GM23338 (cell line): ENCODE measurements at regions not wholly inside any gene's neighbourhood (a gene's known extent, or its start where the extent isn't known, plus 50 kb on each side); places are given as distances from the start of the nearest gene placed in this dataset.

Source experiments
- ATAC-seq: fragments of 200-7000 bp; cut with Tn5 transposase; 3 replicates; pipeline ENCODE4 v1.9.1; 2020
- DNase-seq: peaks from one replicate; pipeline ENCODE4 v3.0.0-alpha.2; 2015; ENCODE audit warnings: low spot score
- H2AFZ ChIP-seq: fragments of 200-600 bp; sonication (generic); 2 replicates; pipeline ENCODE4 v1.8.0; 2016; ENCODE audit warnings: antibody characterized with exemption, mild to moderate bottlenecking, moderate library complexity
- H3F3A ChIP-seq: fragments of 200-600 bp; sonication (generic); replicated peaks from 2 replicates; pipeline ENCODE4 v1.8.0; 2017; ENCODE audit warnings: antibody characterized with exemption, mixed run types, low read depth
- H3K27ac ChIP-seq: fragments of 200-600 bp; sonication (generic); 2 replicates; pipeline ENCODE4 v1.6.1; 2016; ENCODE audit warnings: low read depth
- H3K27me3 ChIP-seq: fragments of 200-600 bp; sonication (generic); 2 replicates; pipeline ENCODE4 v1.8.0; 2016; ENCODE audit warnings: mild to moderate bottlenecking, mixed run types, moderate library complexity; ENCODE audit not compliant: insufficient read depth
- H3K36me3 ChIP-seq: fragments of 200-600 bp; sonication (generic); 2 replicates; pipeline ENCODE4 v1.8.0; 2016; ENCODE audit warnings: mild to moderate bottlenecking; ENCODE audit not compliant: insufficient read depth
- H3K4me1 ChIP-seq: fragments of 200-600 bp; sonication (generic); 2 replicates; pipeline ENCODE4 v1.8.0; 2016; ENCODE audit warnings: mild to moderate bottlenecking, moderate library complexity; ENCODE audit not compliant: insufficient read depth
- H3K4me2 ChIP-seq: fragments of 200-600 bp; sonication (generic); 2 replicates; pipeline ENCODE4 v1.7.1; 2017; ENCODE audit warnings: mixed run types
- H3K4me3 ChIP-seq: fragments of 200-600 bp; sonication (generic); 2 replicates; pipeline ENCODE4 v1.6.1; 2016; ENCODE audit warnings: mixed run types
- H3K79me2 ChIP-seq: fragments of 200-600 bp; sonication (generic); replicated peaks from 2 replicates; pipeline ENCODE4 v1.8.0; 2017; ENCODE audit warnings: mild to moderate bottlenecking; ENCODE audit not compliant: insufficient read depth
- H3K9me2 ChIP-seq: fragments of 200-600 bp; sonication (generic); 2 replicates; pipeline ENCODE4 v1.8.0; 2017; ENCODE audit not compliant: insufficient read depth
- H4K20me1 ChIP-seq: fragments of 200-600 bp; sonication (generic); replicated peaks from 2 replicates; pipeline ENCODE4 v1.8.0; 2017; ENCODE audit warnings: mild to moderate bottlenecking; ENCODE audit not compliant: insufficient read depth
- H3K27ac Mint-ChIP-seq: 2 replicates; pipeline ENCODE4 v1.8.0; 2020; ENCODE audit warnings: inconsistent platforms, mild to moderate bottlenecking, moderate library complexity, mixed read lengths
- H3K27me3 Mint-ChIP-seq: 3 replicates; pipeline ENCODE4 v1.8.0; 2022; ENCODE audit warnings: low read depth, mild to moderate bottlenecking, moderate library complexity, mixed read lengths, inconsistent platforms; ENCODE audit not compliant: insufficient read depth, poor library complexity
- H3K36me3 Mint-ChIP-seq: 3 replicates; pipeline ENCODE4 v1.8.0; 2021; ENCODE audit warnings: low read depth, mild to moderate bottlenecking, inconsistent platforms, moderate library complexity, mixed read lengths
- H3K4me1 Mint-ChIP-seq: 3 replicates; pipeline ENCODE4 v1.8.0; 2020; ENCODE audit warnings: mild to moderate bottlenecking, inconsistent platforms, mixed read lengths
- H3K4me3 Mint-ChIP-seq: 3 replicates; pipeline ENCODE4 v1.8.0; 2021; ENCODE audit warnings: moderate library complexity, mild to moderate bottlenecking, inconsistent platforms, mixed read lengths
- H3K9me3 Mint-ChIP-seq: 3 replicates; pipeline ENCODE4 v1.8.0; 2020; ENCODE audit warnings: moderate library complexity, mild to moderate bottlenecking, inconsistent platforms, mixed read lengths
- CREB1 ChIP-seq: fragments of 250-450 bp; sonication (Bioruptor Pico); IDR thresholded peaks from 2 replicates; pipeline ENCODE4 v1.5.0; 2020; ENCODE audit warnings: low read depth, mild to moderate bottlenecking, moderate library complexity
- EZH2 ChIP-seq: fragments of 200-600 bp; sonication (generic); IDR thresholded peaks from one replicate; pipeline ENCODE4 v1.8.0; 2017; ENCODE audit warnings: antibody characterized with exemption, mild to moderate bottlenecking, low read depth; ENCODE audit not compliant: unreplicated experiment
- EZH2phosphoT487 ChIP-seq: fragments of 200-600 bp; sonication (generic); IDR thresholded peaks from one replicate; pipeline ENCODE4 v1.8.1; 2018; ENCODE audit warnings: antibody characterized with exemption; ENCODE audit not compliant: unreplicated experiment
- JUNB ChIP-seq: IDR thresholded peaks from one replicate; pipeline ENCODE4 v1.6.1; 2016; ENCODE audit warnings: antibody characterized with exemption; ENCODE audit not compliant: unreplicated experiment
- NANOG ChIP-seq: IDR thresholded peaks from 2 replicates; pipeline ENCODE4 v1.6.1; 2016; ENCODE audit warnings: antibody characterized with exemption, borderline replicate concordance
- STAT1 ChIP-seq: IDR thresholded peaks from one replicate; pipeline ENCODE4 v1.6.1; 2016; ENCODE audit warnings: antibody characterized with exemption; ENCODE audit not compliant: unreplicated experiment
- ZNF114 ChIP-seq: fragments of 250-450 bp; sonication (Bioruptor Pico); IDR thresholded peaks from 2 replicates; pipeline ENCODE4 v1.5.0; 2020; ENCODE audit warnings: mild to moderate bottlenecking, moderate library complexity
- TF ChIP-seq, protein P1 (sequence below): IDR thresholded peaks from 2 replicates; pipeline ENCODE4 v1.6.1; 2016; ENCODE audit warnings: antibody characterized with exemption
- TF ChIP-seq, protein P2 (sequence below): IDR thresholded peaks from one replicate; pipeline ENCODE4 v1.6.1; 2018; ENCODE audit warnings: antibody characterized with exemption; ENCODE audit not compliant: unreplicated experiment
- TF ChIP-seq, protein P3 (sequence below): fragments of 250-450 bp; sonication (Bioruptor Pico); IDR thresholded peaks from 2 replicates; pipeline ENCODE4 v1.5.0; 2020; ENCODE audit warnings: mild to moderate bottlenecking, moderate library complexity

GRCh38 chr2:61640406-61640805 is 102.2 kb upstream of the XPO1 start (continued):
- TF ChIP-seq, protein P1, sequence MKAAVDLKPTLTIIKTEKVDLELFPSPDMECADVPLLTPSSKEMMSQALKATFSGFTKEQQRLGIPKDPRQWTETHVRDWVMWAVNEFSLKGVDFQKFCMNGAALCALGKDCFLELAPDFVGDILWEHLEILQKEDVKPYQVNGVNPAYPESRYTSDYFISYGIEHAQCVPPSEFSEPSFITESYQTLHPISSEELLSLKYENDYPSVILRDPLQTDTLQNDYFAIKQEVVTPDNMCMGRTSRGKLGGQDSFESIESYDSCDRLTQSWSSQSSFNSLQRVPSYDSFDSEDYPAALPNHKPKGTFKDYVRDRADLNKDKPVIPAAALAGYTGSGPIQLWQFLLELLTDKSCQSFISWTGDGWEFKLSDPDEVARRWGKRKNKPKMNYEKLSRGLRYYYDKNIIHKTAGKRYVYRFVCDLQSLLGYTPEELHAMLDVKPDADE, result no peak
- TF ChIP-seq STAT1 (no peak), EZH2 (no peak), JUNB (no peak)

GRCh38 chr2:61639721-61640120 is 101.6 kb upstream of the XPO1 start:
- H4K20me1 ChIP-seq, result no peaks in the 10 kb centered on the region
- no peaks in the 10 kb centered on the region for H3K36me3 ChIP-seq
- ATAC-seq (no peak), DNase-seq (no peak)
- no peak overlapping the region for H3K4me3 Mint-ChIP-seq
- H3K9me2 ChIP-seq, result no peaks in the 10 kb centered on the region
- no peaks in the 10 kb centered on the region for H3K27me3 ChIP-seq
- peaks cover 34% of the 10 kb centered on the region for H3K4me1 ChIP-seq
- H3K4me1 Mint-ChIP-seq, result peaks cover 41% of the 10 kb centered on the region
- H3K27me3 Mint-ChIP-seq, result no peaks in the 10 kb centered on the region
- H3F3A ChIP-seq, result no peaks in the 10 kb centered on the region
- H3K4me3 ChIP-seq, result no peak overlapping the region
- H2AFZ ChIP-seq, result no peak overlapping the region
- no peaks in the 10 kb centered on the region for H3K9me3 Mint-ChIP-seq
- no peaks in the 10 kb centered on the region for H3K36me3 Mint-ChIP-seq
- H3K27ac Mint-ChIP-seq, result no peak overlapping the region
- no peak for TF ChIP-seq STAT1
- no peak for TF ChIP-seq JUNB
- no peak for TF ChIP-seq EZH2phosphoT487
- TF ChIP-seq ZNF114 (CRISPR knock-in tag), result no peak
- no peak for TF ChIP-seq CREB1
- TF ChIP-seq EZH2, result no peak
- H3K27ac ChIP-seq, result peak overlapping the region; percentile 28; the same call in 1 of the 2 replicates
- H3K4me2 ChIP-seq, result 0 out of 2 replicates have a peak overlapping the region, but pooled peaks have one; percentile 1
- no peaks in the 10 kb centered on the region for H3K79me2 ChIP-seq

GRCh38 chr2:61636686-61637085 is 98.5 kb upstream of the XPO1 start:
- H3K4me2 ChIP-seq, result no peak overlapping the region
- Mint-ChIP-seq H3K4me1 (peaks cover 57% of the 10 kb centered on the region), H3K9me3 (no peaks in the 10 kb centered on the region), H3K36me3 (no peaks in the 10 kb centered on the region), H3K4me3 (no peak overlapping the region), H3K27ac (peak overlapping the region; percentile 19; the same call in 1 of the 2 replicates), H3K27me3 (peaks cover 4% of the 10 kb centered on the region)
- peak overlapping the region; percentile 87 for H2AFZ ChIP-seq
- H3K9me2 ChIP-seq, result no peaks in the 10 kb centered on the region
- no peaks in the 10 kb centered on the region for H3K36me3 ChIP-seq
- no peaks in the 10 kb centered on the region for H3K79me2 ChIP-seq
- ATAC-seq (no peak), DNase-seq (no peak)
- H3K27ac ChIP-seq, result no peak overlapping the region
- no peaks in the 10 kb centered on the region for H3K27me3 ChIP-seq
- no peaks in the 10 kb centered on the region for H4K20me1 ChIP-seq
- H3K4me1 ChIP-seq, result peaks cover 55% of the 10 kb centered on the region
- no peaks in the 10 kb centered on the region for H3F3A ChIP-seq
- H3K4me3 ChIP-seq, result no peak overlapping the region
- TF ChIP-seq CREB1, result no peak
- no peak for TF ChIP-seq ZNF114 (CRISPR knock-in tag)
- TF ChIP-seq, protein P2, sequence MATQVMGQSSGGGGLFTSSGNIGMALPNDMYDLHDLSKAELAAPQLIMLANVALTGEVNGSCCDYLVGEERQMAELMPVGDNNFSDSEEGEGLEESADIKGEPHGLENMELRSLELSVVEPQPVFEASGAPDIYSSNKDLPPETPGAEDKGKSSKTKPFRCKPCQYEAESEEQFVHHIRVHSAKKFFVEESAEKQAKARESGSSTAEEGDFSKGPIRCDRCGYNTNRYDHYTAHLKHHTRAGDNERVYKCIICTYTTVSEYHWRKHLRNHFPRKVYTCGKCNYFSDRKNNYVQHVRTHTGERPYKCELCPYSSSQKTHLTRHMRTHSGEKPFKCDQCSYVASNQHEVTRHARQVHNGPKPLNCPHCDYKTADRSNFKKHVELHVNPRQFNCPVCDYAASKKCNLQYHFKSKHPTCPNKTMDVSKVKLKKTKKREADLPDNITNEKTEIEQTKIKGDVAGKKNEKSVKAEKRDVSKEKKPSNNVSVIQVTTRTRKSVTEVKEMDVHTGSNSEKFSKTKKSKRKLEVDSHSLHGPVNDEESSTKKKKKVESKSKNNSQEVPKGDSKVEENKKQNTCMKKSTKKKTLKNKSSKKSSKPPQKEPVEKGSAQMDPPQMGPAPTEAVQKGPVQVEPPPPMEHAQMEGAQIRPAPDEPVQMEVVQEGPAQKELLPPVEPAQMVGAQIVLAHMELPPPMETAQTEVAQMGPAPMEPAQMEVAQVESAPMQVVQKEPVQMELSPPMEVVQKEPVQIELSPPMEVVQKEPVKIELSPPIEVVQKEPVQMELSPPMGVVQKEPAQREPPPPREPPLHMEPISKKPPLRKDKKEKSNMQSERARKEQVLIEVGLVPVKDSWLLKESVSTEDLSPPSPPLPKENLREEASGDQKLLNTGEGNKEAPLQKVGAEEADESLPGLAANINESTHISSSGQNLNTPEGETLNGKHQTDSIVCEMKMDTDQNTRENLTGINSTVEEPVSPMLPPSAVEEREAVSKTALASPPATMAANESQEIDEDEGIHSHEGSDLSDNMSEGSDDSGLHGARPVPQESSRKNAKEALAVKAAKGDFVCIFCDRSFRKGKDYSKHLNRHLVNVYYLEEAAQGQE, result no peak
- TF ChIP-seq, protein P3, sequence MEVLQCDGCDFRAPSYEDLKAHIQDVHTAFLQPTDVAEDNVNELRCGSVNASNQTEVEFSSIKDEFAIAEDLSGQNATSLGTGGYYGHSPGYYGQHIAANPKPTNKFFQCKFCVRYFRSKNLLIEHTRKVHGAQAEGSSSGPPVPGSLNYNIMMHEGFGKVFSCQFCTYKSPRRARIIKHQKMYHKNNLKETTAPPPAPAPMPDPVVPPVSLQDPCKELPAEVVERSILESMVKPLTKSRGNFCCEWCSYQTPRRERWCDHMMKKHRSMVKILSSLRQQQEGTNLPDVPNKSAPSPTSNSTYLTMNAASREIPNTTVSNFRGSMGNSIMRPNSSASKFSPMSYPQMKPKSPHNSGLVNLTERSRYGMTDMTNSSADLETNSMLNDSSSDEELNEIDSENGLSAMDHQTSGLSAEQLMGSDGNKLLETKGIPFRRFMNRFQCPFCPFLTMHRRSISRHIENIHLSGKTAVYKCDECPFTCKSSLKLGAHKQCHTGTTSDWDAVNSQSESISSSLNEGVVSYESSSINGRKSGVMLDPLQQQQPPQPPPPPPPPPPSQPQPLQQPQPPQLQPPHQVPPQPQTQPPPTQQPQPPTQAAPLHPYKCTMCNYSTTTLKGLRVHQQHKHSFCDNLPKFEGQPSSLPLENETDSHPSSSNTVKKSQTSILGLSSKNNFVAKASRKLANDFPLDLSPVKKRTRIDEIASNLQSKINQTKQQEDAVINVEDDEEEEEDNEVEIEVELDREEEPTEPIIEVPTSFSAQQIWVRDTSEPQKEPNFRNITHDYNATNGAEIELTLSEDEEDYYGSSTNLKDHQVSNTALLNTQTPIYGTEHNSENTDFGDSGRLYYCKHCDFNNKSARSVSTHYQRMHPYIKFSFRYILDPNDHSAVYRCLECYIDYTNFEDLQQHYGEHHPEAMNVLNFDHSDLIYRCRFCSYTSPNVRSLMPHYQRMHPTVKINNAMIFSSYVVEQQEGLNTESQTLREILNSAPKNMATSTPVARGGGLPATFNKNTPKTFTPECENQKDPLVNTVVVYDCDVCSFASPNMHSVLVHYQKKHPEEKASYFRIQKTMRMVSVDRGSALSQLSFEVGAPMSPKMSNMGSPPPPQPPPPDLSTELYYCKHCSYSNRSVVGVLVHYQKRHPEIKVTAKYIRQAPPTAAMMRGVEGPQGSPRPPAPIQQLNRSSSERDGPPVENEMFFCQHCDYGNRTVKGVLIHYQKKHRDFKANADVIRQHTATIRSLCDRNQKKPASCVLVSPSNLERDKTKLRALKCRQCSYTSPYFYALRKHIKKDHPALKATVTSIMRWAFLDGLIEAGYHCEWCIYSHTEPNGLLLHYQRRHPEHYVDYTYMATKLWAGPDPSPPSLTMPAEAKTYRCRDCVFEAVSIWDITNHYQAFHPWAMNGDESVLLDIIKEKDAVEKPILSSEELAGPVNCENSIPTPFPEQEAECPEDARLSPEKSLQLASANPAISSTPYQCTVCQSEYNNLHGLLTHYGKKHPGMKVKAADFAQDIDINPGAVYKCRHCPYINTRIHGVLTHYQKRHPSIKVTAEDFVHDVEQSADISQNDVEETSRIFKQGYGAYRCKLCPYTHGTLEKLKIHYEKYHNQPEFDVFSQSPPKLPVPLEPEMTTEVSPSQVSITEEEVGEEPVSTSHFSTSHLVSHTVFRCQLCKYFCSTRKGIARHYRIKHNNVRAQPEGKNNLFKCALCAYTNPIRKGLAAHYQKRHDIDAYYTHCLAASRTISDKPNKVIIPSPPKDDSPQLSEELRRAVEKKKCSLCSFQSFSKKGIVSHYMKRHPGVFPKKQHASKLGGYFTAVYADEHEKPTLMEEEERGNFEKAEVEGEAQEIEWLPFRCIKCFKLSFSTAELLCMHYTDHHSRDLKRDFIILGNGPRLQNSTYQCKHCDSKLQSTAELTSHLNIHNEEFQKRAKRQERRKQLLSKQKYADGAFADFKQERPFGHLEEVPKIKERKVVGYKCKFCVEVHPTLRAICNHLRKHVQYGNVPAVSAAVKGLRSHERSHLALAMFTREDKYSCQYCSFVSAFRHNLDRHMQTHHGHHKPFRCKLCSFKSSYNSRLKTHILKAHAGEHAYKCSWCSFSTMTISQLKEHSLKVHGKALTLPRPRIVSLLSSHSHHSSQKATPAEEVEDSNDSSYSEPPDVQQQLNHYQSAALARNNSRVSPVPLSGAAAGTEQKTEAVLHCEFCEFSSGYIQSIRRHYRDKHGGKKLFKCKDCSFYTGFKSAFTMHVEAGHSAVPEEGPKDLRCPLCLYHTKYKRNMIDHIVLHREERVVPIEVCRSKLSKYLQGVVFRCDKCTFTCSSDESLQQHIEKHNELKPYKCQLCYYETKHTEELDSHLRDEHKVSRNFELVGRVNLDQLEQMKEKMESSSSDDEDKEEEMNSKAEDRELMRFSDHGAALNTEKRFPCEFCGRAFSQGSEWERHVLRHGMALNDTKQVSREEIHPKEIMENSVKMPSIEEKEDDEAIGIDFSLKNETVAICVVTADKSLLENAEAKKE (CRISPR knock-in tag), result no peak
- no peak for TF ChIP-seq NANOG
- TF ChIP-seq STAT1, result no peak
